Lower leg skin (tissue), 4 donors: ENCODE measurements at regions not wholly inside any gene's neighbourhood (a gene's known extent, or its start where the extent isn't known, plus 50 kb on each side); places are given as distances from the start of the nearest gene placed in this dataset.

Source experiments
- DNase-seq, 2 donors: peaks; one replicate each; pipeline ENCODE4 v3.0.0-alpha.2; 2019; ENCODE audit warnings: low spot score in 2 of 2
- H3K4me3 ChIP-seq: fragments of 200-600 bp; sonication (generic); 2 replicates; pipeline ENCODE4 v1.5.1; 2017; ENCODE audit warnings: mild to moderate bottlenecking, low read depth; ENCODE audit not compliant: poor library complexity, severe bottlenecking
- POLR2A ChIP-seq, 2 donors: fragments of 450-650 bp; IDR thresholded peaks; one replicate each; pipeline ENCODE4 v1.6.1; 2016 to 2017; ENCODE audit warnings: antibody characterized with exemption in 2 of 2, mild to moderate bottlenecking in 1 of 2, moderate library complexity in 1 of 2
- WGBS, 2 donors: methylation state at CpG; one replicate each; pipeline ENCODE4 v1.1.5; 2018; 5-methylcytosine and 5-hydroxymethylcytosine counted together
- intact Hi-C: fragments of 100-400 bp; cut with DNase I; formaldehyde crosslinking; loops from one replicate; pipeline ENCODE4 v1.15.0; 2023; ENCODE audit warnings: low total_unique reads
- TF ChIP-seq, protein P1 (sequence below), 3 donors: fragments of 450-650 bp; IDR thresholded peaks; one replicate each; pipeline ENCODE4 v1.5.1; 2016; ENCODE audit warnings: antibody characterized with exemption in 3 of 3, mild to moderate bottlenecking in 3 of 3, moderate library complexity in 2 of 3

DNA sequence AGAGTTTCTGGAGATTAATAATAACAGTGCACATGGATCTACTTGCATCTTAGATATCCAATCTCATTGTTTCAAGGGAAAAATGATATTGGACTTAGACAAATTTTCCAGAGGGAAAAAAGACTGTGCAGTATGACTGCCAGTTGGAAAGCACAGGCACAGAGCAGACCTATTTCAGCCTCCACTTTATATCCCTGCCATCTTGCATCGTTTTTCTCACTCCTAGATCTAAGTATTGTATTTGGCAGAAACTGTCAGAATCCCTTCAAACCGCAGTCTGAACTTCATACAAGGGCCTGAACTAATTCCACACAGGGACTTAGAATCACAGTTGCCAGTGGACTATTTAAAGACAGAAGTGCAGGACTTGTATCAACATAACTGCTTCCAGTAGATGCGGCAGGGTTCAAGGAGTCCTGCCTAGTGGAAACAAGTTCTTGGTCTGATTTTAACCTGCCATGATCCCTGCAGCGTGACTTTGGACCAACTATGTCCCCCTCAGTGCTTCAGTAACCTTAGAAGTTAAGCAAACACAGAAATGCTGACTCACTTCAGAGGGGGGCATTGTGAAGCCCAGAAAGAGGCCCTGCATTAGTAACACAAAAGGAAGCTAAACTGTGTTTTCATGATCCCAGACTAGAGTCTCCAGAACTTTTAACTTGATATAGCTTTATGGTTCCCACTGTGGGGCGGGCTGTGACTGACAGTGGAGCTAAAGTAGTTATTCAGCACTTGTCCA lies 95.7 kb upstream of the PALS2 start:
- intact Hi-C loops: no loop called here
- H3K4me3 ChIP-seq: no peak overlapping the region
- peak in 1 of 2 donors; percentile 27 for DNase-seq
- TF ChIP-seq POLR2A (IDR thresholded peaks at IDR 0.05): no peak
- TF ChIP-seq, protein P1, sequence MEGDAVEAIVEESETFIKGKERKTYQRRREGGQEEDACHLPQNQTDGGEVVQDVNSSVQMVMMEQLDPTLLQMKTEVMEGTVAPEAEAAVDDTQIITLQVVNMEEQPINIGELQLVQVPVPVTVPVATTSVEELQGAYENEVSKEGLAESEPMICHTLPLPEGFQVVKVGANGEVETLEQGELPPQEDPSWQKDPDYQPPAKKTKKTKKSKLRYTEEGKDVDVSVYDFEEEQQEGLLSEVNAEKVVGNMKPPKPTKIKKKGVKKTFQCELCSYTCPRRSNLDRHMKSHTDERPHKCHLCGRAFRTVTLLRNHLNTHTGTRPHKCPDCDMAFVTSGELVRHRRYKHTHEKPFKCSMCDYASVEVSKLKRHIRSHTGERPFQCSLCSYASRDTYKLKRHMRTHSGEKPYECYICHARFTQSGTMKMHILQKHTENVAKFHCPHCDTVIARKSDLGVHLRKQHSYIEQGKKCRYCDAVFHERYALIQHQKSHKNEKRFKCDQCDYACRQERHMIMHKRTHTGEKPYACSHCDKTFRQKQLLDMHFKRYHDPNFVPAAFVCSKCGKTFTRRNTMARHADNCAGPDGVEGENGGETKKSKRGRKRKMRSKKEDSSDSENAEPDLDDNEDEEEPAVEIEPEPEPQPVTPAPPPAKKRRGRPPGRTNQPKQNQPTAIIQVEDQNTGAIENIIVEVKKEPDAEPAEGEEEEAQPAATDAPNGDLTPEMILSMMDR (IDR thresholded peaks at IDR 0.05): no peak
- WGBS, 2 donors: 42 to 48% methylated on average over 5 of the region's 5 CpGs

DNA sequence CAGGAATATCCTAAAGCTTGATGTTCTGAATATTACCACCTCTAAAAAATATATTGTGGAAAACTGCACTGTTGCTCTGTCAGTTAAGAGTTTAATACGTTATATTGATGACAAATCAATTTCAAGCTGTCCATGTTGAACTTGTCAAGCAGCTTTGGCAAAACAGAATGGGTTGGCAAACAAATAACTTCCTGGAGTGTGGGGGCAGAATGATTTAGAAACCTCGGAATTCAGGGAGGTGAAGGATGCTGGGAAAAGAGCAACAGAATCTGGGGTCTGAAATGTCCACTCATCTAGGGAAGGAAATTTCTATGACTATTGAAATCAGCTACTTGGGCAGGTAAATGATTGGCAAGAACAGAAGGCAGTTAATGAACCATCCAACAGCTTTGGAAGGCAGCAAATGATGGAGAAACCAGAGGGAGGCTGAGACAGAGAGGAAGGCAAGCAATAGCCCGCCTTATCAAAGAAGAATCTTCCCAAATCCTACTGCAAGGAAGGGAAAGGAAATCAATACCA lies 95.1 kb upstream of the PALS2 start:
- TF ChIP-seq, protein P1 (IDR thresholded peaks at IDR 0.05): no peak
- TF ChIP-seq POLR2A (IDR thresholded peaks at IDR 0.05): no peak
- intact Hi-C loops: no loop called here
- 40 to 42% methylated on average over 3 of the region's 3 CpGs for WGBS, 2 donors
- DNase-seq: no peak
- no peak overlapping the region for H3K4me3 ChIP-seq

DNA sequence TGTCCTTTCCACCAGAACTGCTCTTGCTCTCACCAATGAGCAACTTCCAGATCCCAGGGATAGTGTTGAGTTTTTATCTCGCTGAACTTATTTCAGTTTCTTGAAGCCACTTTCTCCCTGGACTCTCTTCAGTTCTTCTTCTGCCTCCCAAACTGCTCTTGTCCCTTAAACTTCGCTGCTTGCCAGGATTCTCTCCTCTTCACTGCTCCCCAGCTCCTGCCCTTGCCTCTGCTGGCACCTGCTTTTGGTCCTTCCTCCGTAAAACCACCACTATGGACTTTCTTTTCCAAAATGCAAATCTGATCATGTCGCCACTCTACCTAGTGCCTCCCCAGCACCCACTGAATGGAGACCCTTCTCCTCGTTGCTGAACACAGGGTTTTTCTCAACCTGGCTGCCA lies 92.8 kb upstream of the PALS2 start:
- 65 to 79% methylated on average over 5 of the region's 5 CpGs for WGBS, 2 donors
- no peak for TF ChIP-seq POLR2A (IDR thresholded peaks at IDR 0.05)
- TF ChIP-seq, protein P1 (IDR thresholded peaks at IDR 0.05): no peak
- intact Hi-C loops: no loop called here
- no peak for DNase-seq
- H3K4me3 ChIP-seq: no peak overlapping the region

DNA sequence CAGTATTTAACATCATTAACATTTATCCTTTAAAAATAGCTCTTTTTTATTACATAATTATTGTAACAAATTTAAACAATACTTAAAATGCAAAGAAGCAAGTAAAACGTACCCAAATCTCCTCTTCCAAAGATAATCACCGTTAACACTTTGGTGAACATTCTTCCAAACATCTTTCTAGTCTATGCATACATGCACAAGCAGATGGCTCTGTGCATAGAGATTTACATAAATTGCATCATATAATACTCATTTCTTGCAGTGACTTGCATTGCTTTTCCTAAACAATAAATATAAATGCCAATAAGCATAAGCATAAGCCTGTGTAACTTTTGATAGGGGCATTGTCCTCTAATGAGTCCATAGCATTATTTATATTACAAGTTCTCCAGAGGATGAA lies 89.4 kb upstream of the PALS2 start:
- no peak overlapping the region for H3K4me3 ChIP-seq
- TF ChIP-seq, protein P1 (IDR thresholded peaks at IDR 0.05): no peak
- no peak for TF ChIP-seq POLR2A (IDR thresholded peaks at IDR 0.05)
- DNase-seq: no peak
- intact Hi-C loops: no loop called here
- 62 to 72% methylated on average over 2 of the region's 2 CpGs for WGBS, 2 donors

DNA sequence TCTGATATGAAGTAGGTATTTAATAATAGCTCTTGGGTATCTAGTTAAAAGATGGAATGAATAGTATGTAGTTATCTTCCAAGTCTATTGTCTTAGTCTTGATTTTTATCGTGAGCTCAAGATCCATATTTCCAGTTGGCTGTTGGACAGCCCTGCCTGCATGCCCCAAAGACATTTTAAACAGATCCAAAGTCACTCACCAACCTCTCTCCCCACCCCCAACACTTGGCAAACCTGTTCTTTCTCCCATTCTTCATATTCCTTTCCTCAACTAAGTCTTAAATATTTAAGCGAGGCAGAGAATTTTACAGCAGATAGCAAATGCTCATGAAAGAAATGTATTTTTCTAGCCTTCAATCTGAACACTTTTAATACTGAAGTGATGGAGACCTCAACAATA lies 80.7 kb upstream of the PALS2 start:
- DNase-seq: no peak
- 52 to 59% methylated on average over 2 of the region's 2 CpGs for WGBS, 2 donors
- H3K4me3 ChIP-seq: no peak overlapping the region
- TF ChIP-seq, protein P1 (IDR thresholded peaks at IDR 0.05): no peak
- no peak for TF ChIP-seq POLR2A (IDR thresholded peaks at IDR 0.05)
- intact Hi-C loops: no loop called here

DNA sequence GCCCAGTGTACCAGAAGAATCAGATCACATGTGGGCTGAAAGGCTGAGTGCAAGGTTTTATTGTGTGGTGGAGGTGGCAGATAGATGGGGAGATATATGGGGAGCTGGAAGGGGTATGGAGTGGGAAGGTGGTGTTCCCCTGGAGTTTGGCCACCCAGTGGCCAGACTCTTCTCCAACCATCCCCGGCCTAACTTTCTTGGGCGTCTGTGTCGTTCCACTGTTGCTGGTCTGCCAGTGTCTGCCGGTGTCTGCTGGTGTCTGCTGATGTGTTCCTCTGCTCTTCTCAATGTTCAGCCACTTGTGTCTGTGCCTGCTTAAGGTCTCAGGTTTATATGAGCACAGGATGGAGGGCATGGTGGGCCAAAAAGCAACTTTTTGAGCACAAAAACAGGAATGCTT lies 78.4 kb upstream of the PALS2 start:
- 95 to 97% methylated on average over 4 of the region's 4 CpGs for WGBS, 2 donors
- no peak overlapping the region for H3K4me3 ChIP-seq
- no peak for TF ChIP-seq POLR2A (IDR thresholded peaks at IDR 0.05)
- TF ChIP-seq, protein P1 (IDR thresholded peaks at IDR 0.05): no peak
- DNase-seq: no peak
- intact Hi-C loops: no loop called here
